ENCODE measurements at regions not wholly inside any gene's neighbourhood (a gene's known extent, or its start where the extent isn't known, plus 50 kb on each side); places are given as distances from the start of the nearest gene placed in this dataset.
"Not testable (repeated sequence)": the region's sequence is repeated elsewhere in the genome, so short reads cannot be mapped to it uniquely, and the experiment has no call there.

GRCh38 chr20:12849225-12849910, 159.4 kb upstream of the SPTLC3 start:
- Histone ChIP-seq H3K9me3 (no peaks in the 10 kb centered on the region), H3K27ac (no peak overlapping the region), H3K4me1 (no peaks in the 10 kb centered on the region), H3K4me3 (no peak overlapping the region), H3K27me3 (no peaks in the 10 kb centered on the region), H3K36me3 (no peaks in the 10 kb centered on the region)
- TF ChIP-seq POLR2A (IDR thresholded peaks at IDR 0.05), result no peak
- TF ChIP-seq POLR2AphosphoS5 (IDR thresholded peaks at IDR 0.05; ENCODE audit: insufficient read depth in 1 of 2, low read depth in 1 of 2), result no peak
- no peak for TF ChIP-seq CTCF (IDR thresholded peaks at IDR 0.05)
- intact Hi-C loops (cut with DNase I), result no loop called here
- DNase-seq (ENCODE audit: extremely low spot score in 2 of 2), result no peak

GRCh38 chr20:12857643-12858042, 151.1 kb upstream of the SPTLC3 start:
- H3K36me3 ChIP-seq; DNase-seq (ENCODE audit: extremely low spot score in 2 of 2); H3K27ac ChIP-seq; H3K4me3 ChIP-seq; H3K4me1 ChIP-seq; H3K27me3 ChIP-seq; H3K9me3 ChIP-seq; intact Hi-C loops (cut with DNase I): not testable (repeated sequence)

- H3K4me3 ChIP-seq, result no peak overlapping the region
- no peak for DNase-seq (ENCODE audit: extremely low spot score in 2 of 2)
- no peaks in the 10 kb centered on the region for H3K36me3 ChIP-seq
- H3K27ac ChIP-seq, result no peak overlapping the region
- no peaks in the 10 kb centered on the region for H3K27me3 ChIP-seq
- no peaks in the 10 kb centered on the region for H3K4me1 ChIP-seq
- intact Hi-C loops (cut with DNase I), result no loop called here
- TF ChIP-seq POLR2A (IDR thresholded peaks at IDR 0.05), result no peak
- H3K9me3 ChIP-seq, result no peaks in the 10 kb centered on the region
These were observed 148.0 kb upstream of the SPTLC3 start for GRCh38 chr20:12860619-12861247.

GRCh38 chr20:12869669-12870068, 139.1 kb upstream of the SPTLC3 start:
- Histone ChIP-seq H3K27me3 (no peaks in the 10 kb centered on the region), H3K4me1 (no peaks in the 10 kb centered on the region), H3K36me3 (no peaks in the 10 kb centered on the region), H3K4me3 (no peak overlapping the region), H3K9me3 (no peaks in the 10 kb centered on the region), H3K27ac (no peak overlapping the region)
- no peak for DNase-seq (ENCODE audit: extremely low spot score in 2 of 2)
- intact Hi-C loops (cut with DNase I), result no loop called here
- no peak for TF ChIP-seq POLR2AphosphoS5 (IDR thresholded peaks at IDR 0.05; ENCODE audit: insufficient read depth in 1 of 2, low read depth in 1 of 2)
- TF ChIP-seq POLR2A (IDR thresholded peaks at IDR 0.05), result no peak
- TF ChIP-seq CTCF (IDR thresholded peaks at IDR 0.05), result no peak

- Histone ChIP-seq H3K4me3 (no peak overlapping the region), H3K27ac (no peak overlapping the region), H3K4me1 (no peaks in the 10 kb centered on the region), H3K27me3 (no peaks in the 10 kb centered on the region), H3K36me3 (no peaks in the 10 kb centered on the region), H3K9me3 (no peaks in the 10 kb centered on the region)
- no peak for TF ChIP-seq CTCF (IDR thresholded peaks at IDR 0.05)
- TF ChIP-seq POLR2A (IDR thresholded peaks at IDR 0.05), result no peak
- TF ChIP-seq POLR2AphosphoS5 (IDR thresholded peaks at IDR 0.05; ENCODE audit: insufficient read depth in 1 of 2, low read depth in 1 of 2), result no peak
- DNase-seq (ENCODE audit: extremely low spot score in 2 of 2), result no peak
- intact Hi-C loops (cut with DNase I), result no loop called here
These were observed 138.2 kb upstream of the SPTLC3 start for GRCh38 chr20:12870588-12870987.

- Histone ChIP-seq H3K4me1 (no peaks in the 10 kb centered on the region), H3K9me3 (no peaks in the 10 kb centered on the region), H3K27ac (no peak overlapping the region), H3K4me3 (no peak overlapping the region), H3K27me3 (no peaks in the 10 kb centered on the region), H3K36me3 (no peaks in the 10 kb centered on the region)
- no peak for TF ChIP-seq POLR2A (IDR thresholded peaks at IDR 0.05)
- TF ChIP-seq CTCF (IDR thresholded peaks at IDR 0.05), result no peak
- no peak for TF ChIP-seq POLR2AphosphoS5 (IDR thresholded peaks at IDR 0.05; ENCODE audit: insufficient read depth in 1 of 2, low read depth in 1 of 2)
- DNase-seq (ENCODE audit: extremely low spot score in 2 of 2), result no peak
- intact Hi-C loops (cut with DNase I), result no loop called here
These were observed 133.8 kb upstream of the SPTLC3 start for GRCh38 chr20:12874933-12875332.

All from vagina (tissue), 2 donors.